DOHH2 (cell line): ENCODE measurements at regions not wholly inside any gene's neighbourhood (a gene's known extent, or its start where the extent isn't known, plus 50 kb on each side); places are given as distances from the start of the nearest gene placed in this dataset.

Source experiments
- H3F3A ChIP-seq: fragments of 200-600 bp; sonication (generic), shearing (Covaris generic); 2 replicates; pipeline ENCODE4 v1.6.0; 2016; ENCODE audit warnings: antibody characterized with exemption, mild to moderate bottlenecking; ENCODE audit not compliant: control insufficient read depth, insufficient read depth
- H3K27ac ChIP-seq: fragments of 200-600 bp; sonication (generic); 2 replicates; pipeline ENCODE4 v1.5.1; 2014; ENCODE audit warnings: low read depth, mild to moderate bottlenecking, low read length, moderate library complexity
- H3K27me3 ChIP-seq: fragments of 200-600 bp; sonication (generic); 2 replicates; pipeline ENCODE4 v1.6.1; 2014; ENCODE audit warnings: mild to moderate bottlenecking, low read length, mixed read lengths; ENCODE audit not compliant: control insufficient read depth
- H3K36me3 ChIP-seq: fragments of 200-600 bp; sonication (generic); 2 replicates; pipeline ENCODE4 v1.6.1; 2014; ENCODE audit warnings: mild to moderate bottlenecking, low read length, moderate library complexity, mixed read lengths; ENCODE audit not compliant: control insufficient read depth
- H3K4me1 ChIP-seq: fragments of 200-600 bp; sonication (generic); 2 replicates; pipeline ENCODE4 v1.6.1; 2014; ENCODE audit warnings: mild to moderate bottlenecking, low read length, mixed read lengths; ENCODE audit not compliant: control insufficient read depth
- H3K4me2 ChIP-seq: fragments of 200-600 bp; sonication (generic); 2 replicates; pipeline ENCODE4 v1.6.0; 2014; ENCODE audit warnings: mild to moderate bottlenecking, low read length, moderate library complexity
- H3K4me3 ChIP-seq: fragments of 200-600 bp; sonication (generic); 2 replicates; pipeline ENCODE4 v1.5.1; 2014; ENCODE audit warnings: mild to moderate bottlenecking, low read length, mixed read lengths
- H3K79me2 ChIP-seq: fragments of 200-600 bp; sonication (generic); 2 replicates; pipeline ENCODE4 v1.6.1; 2014; ENCODE audit warnings: mild to moderate bottlenecking, low read length, mixed read lengths; ENCODE audit not compliant: control insufficient read depth
- H3K9me2 ChIP-seq: fragments of 200-600 bp; sonication (generic); replicated peaks from 2 replicates; pipeline ENCODE4 v1.6.1; 2014; ENCODE audit warnings: mild to moderate bottlenecking, low read length, mixed read lengths; ENCODE audit not compliant: control insufficient read depth
- H3K9me3 ChIP-seq: fragments of 200-600 bp; sonication (generic); 2 replicates; pipeline ENCODE4 v1.6.1; 2014; ENCODE audit warnings: antibody characterized with exemption, low read length, mixed read lengths; ENCODE audit not compliant: control insufficient read depth, insufficient read depth
- H4K20me1 ChIP-seq: fragments of 200-600 bp; sonication (generic); 2 replicates; pipeline ENCODE4 v1.6.0; 2014; ENCODE audit warnings: low read depth, mild to moderate bottlenecking, antibody characterized with exemption, low read length, moderate library complexity; ENCODE audit not compliant: control insufficient read depth, insufficient read depth
- CTCF ChIP-seq: fragments of 200-600 bp; sonication (generic); IDR thresholded peaks from one replicate; pipeline ENCODE4 v1.5.1; 2014; ENCODE audit warnings: antibody characterized with exemption, mild to moderate bottlenecking, low read depth, low read length; ENCODE audit not compliant: poor library complexity, severe bottlenecking
- EZH2phosphoT487 ChIP-seq: fragments of 200-600 bp; sonication (generic); IDR thresholded peaks from 2 replicates; pipeline ENCODE4 v1.6.1; 2017; ENCODE audit warnings: borderline replicate concordance, mild to moderate bottlenecking, antibody characterized with exemption, low read length, moderate library complexity, mixed read lengths

DNA sequence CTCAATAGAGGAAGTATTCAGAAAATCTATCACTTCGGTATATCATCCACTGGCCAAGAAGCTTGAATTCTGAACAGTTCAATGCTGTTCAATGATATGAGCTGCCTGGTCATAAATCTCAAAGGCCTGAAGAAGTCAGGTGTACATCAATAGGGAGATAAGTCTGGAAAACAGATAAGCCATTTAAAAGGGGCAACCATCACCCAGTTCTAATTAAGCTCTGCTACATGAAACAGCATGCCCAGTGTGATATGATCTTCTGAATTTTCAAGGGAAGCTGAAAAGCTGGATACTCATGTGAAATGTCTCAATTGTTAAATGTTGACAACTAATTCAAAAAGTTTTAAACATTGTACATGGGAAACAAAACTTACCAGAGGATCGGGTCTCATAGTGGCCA, 2020.7 kb upstream of the WWC1 start:
- Histone ChIP-seq H3K4me2 (no peak overlapping the region), H3K36me3 (no peaks in the 10 kb centered on the region), H4K20me1 (no peaks in the 10 kb centered on the region), H3K79me2 (no peaks in the 10 kb centered on the region), H3K4me3 (no peak overlapping the region), H3K4me1 (no peaks in the 10 kb centered on the region), H3K27ac (no peak overlapping the region), H3K9me2 (no peaks in the 10 kb centered on the region), H3F3A (no peaks in the 10 kb centered on the region), H3K9me3 (no peaks in the 10 kb centered on the region), H3K27me3 (no peaks in the 10 kb centered on the region)
- no peak for TF ChIP-seq CTCF
- TF ChIP-seq EZH2phosphoT487 = no peak

GRCh38 chr5:166276006-166276405, 2015.4 kb upstream of the WWC1 start:
- no peaks in the 10 kb centered on the region for H3K79me2 ChIP-seq
- H3K9me3 ChIP-seq = no peaks in the 10 kb centered on the region; the same call in 1 of the 2 replicates
- no peaks in the 10 kb centered on the region for H4K20me1 ChIP-seq
- H3K9me2 ChIP-seq = no peaks in the 10 kb centered on the region
- H3K27me3 ChIP-seq = no peaks in the 10 kb centered on the region
- H3F3A ChIP-seq = no peaks in the 10 kb centered on the region
- H3K4me3 ChIP-seq = no peak overlapping the region
- H3K4me2 ChIP-seq = no peak overlapping the region
- no peaks in the 10 kb centered on the region for H3K36me3 ChIP-seq
- H3K4me1 ChIP-seq = no peaks in the 10 kb centered on the region
- TF ChIP-seq CTCF (no peak), EZH2phosphoT487 (no peak)
- no peak overlapping the region for H3K27ac ChIP-seq

DNA sequence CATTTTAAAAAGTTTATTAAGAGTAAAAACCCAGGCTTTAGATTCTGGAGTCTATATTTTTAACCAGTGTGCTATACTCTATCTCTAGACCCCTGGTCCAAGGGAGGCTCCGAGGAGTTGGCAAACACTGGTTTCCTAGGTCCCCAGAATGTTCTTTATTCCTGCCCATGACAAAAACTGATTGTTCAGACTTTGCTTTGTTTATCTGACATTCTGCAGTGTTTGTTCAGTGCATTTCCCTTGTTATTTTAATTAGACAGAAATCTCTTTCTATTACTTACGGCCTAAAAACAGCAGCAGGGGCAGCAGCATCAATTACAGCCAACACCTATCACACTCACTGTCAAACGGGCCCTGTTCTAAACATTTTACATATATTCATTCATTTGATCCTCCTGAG, 2011.6 kb upstream of the WWC1 start:
- Histone ChIP-seq H3K79me2 (no peaks in the 10 kb centered on the region), H3K4me1 (no peaks in the 10 kb centered on the region), H3K36me3 (no peaks in the 10 kb centered on the region), H3K4me2 (no peak overlapping the region), H4K20me1 (no peaks in the 10 kb centered on the region), H3K27ac (no peak overlapping the region), H3K4me3 (no peak overlapping the region), H3K9me3 (no peaks in the 10 kb centered on the region; the same call in 1 of the 2 replicates), H3F3A (no peaks in the 10 kb centered on the region), H3K9me2 (no peaks in the 10 kb centered on the region), H3K27me3 (no peaks in the 10 kb centered on the region)
- no peak for TF ChIP-seq CTCF

- H3K27ac ChIP-seq = no peak overlapping the region
- H3K9me3 ChIP-seq = no peaks in the 10 kb centered on the region; the same call in 1 of the 2 replicates
- no peaks in the 10 kb centered on the region for H3K36me3 ChIP-seq
- TF ChIP-seq EZH2phosphoT487 (no peak), CTCF (no peak)
- H3K79me2 ChIP-seq = no peaks in the 10 kb centered on the region
- H3K9me2 ChIP-seq = no peaks in the 10 kb centered on the region
- H3K27me3 ChIP-seq = no peaks in the 10 kb centered on the region
- H3F3A ChIP-seq = no peaks in the 10 kb centered on the region
- H3K4me2 ChIP-seq = no peak overlapping the region
- H3K4me1 ChIP-seq = no peaks in the 10 kb centered on the region
- no peaks in the 10 kb centered on the region for H4K20me1 ChIP-seq
- H3K4me3 ChIP-seq = no peak overlapping the region
Observed at GRCh38 chr5:166281433-166281832, 2010.0 kb upstream of the WWC1 start.
